Stimulated activated effector memory CD8-positive, alpha-beta T cell treated with anti-CD3 and anti-CD28 coated beads, Interleukin-12 subunit alpha, Interleukin-12 subunit beta, amount 100 ng/mL, for 72 hours (primary cell): ENCODE measurements at regions not wholly inside any gene's neighbourhood (a gene's known extent, or its start where the extent isn't known, plus 50 kb on each side); places are given as distances from the start of the nearest gene placed in this dataset.
A peak's percentile ranks its signal among the peaks of the same experiment; 100 is the strongest.

ENCODE experiments used
- ATAC-seq: fragments of 150-1000 bp; cut with Tn5 transposase; 2 replicates; pipeline ENCODE4 v1.10.0; 2021
- DNase-seq, 2 donors: peaks; one replicate each; pipeline ENCODE4 v3.0.0; 2021 to 2022; ENCODE audit warnings: low spot score in 2 of 2
- H3K27ac Mint-ChIP-seq: one replicate; pipeline ENCODE4 v1.8.0; 2022; ENCODE audit warnings: mild to moderate bottlenecking, mixed read lengths
- H3K36me3 Mint-ChIP-seq: one replicate; pipeline ENCODE4 v1.8.0; 2022; ENCODE audit warnings: mild to moderate bottlenecking, mixed read lengths
- H3K4me1 Mint-ChIP-seq: one replicate; pipeline ENCODE4 v1.8.0; 2022; ENCODE audit warnings: mixed read lengths
- H3K4me3 Mint-ChIP-seq: one replicate; pipeline ENCODE4 v1.8.0; 2022; ENCODE audit warnings: mild to moderate bottlenecking, mixed read lengths
- H3K9me3 Mint-ChIP-seq: one replicate; pipeline ENCODE4 v1.8.0; 2022; ENCODE audit warnings: mixed read lengths

- DNase-seq (no peak), ATAC-seq (no peak)
- Mint-ChIP-seq H3K36me3 (no peaks in the 10 kb centered on the region), H3K4me1 (peaks cover 17% of the 10 kb centered on the region), H3K27ac (no peak overlapping the region), H3K4me3 (no peak overlapping the region), H3K9me3 (no peaks in the 10 kb centered on the region)
These were observed 59.5 kb upstream of the POU1F1 start for GRCh38 chr3:87335931-87336330.

GRCh38 chr3:87333393-87333892, 57.1 kb upstream of the POU1F1 start:
- Mint-ChIP-seq H3K36me3 (no peaks in the 10 kb centered on the region), H3K9me3 (no peaks in the 10 kb centered on the region), H3K27ac (peak overlapping the region; percentile 81), H3K4me1 (peaks cover 17% of the 10 kb centered on the region), H3K4me3 (peak overlapping the region; percentile 56)
- ATAC-seq (peak; percentile 99), DNase-seq (no peak)

- Mint-ChIP-seq H3K4me1 (peaks cover 17% of the 10 kb centered on the region), H3K4me3 (no peak overlapping the region), H3K27ac (no peak overlapping the region), H3K36me3 (no peaks in the 10 kb centered on the region), H3K9me3 (no peaks in the 10 kb centered on the region)
- DNase-seq (no peak), ATAC-seq (no peak)
These were observed 56.4 kb upstream of the POU1F1 start for GRCh38 chr3:87332789-87333188.

- Mint-ChIP-seq H3K27ac (no peak overlapping the region), H3K4me3 (no peak overlapping the region), H3K4me1 (peaks cover 17% of the 10 kb centered on the region), H3K9me3 (no peaks in the 10 kb centered on the region), H3K36me3 (no peaks in the 10 kb centered on the region)
- DNase-seq (no peak), ATAC-seq (no peak)
These were observed 52.7 kb upstream of the POU1F1 start for GRCh38 chr3:87329065-87329464.
